HG02840 (cell line): ENCODE measurements at regions not wholly inside any gene's neighbourhood (a gene's known extent, or its start where the extent isn't known, plus 50 kb on each side); places are given as distances from the start of the nearest gene placed in this dataset.
"Not testable (repeated sequence)": the region's sequence is repeated elsewhere in the genome, so short reads cannot be mapped to it uniquely, and the experiment has no call there.

Experiments used
- ATAC-seq: cut with Tn5 transposase; IDR thresholded peaks from one replicate; pipeline ENCODE4 v1.9.1; 2021; ENCODE audit warnings: mild to moderate bottlenecking, moderate library complexity, moderate number of reproducible peaks; ENCODE audit not compliant: unreplicated experiment, low FRiP score

DNA sequence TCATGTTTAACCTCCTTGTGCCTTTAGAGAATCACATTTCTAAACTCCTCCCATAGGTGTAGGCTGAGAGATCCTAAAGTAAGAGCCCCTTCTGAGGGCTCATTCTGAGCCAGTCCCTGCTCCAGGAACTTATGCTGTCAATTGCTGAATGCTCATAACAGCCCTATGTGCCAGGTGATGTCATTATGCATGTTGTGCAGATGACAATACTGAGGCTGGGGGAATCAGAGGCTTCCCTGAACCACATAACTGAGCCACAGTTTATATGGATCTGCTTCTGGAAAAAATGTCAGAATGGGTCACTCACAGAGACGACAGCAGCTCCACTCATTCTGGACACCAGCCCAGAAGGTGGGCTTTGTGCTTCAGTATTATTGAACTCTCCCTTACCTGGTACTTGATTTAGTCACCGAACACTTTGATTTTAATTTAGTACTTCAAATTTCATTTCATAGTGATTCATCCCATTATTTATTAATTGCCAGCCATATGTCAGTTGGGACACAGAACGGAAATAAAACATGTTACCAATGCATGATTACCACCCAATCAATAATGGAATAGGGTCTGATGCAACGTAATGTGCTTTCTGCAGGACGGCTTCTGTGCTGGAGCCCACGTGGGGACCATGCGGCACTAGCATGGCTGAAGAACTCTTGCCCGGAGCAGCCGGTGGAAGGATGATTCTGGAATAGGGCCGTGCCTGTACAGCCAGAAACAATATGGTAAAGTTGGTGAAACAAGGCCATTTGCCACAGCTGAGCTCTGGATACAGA lies 406.3 kb downstream of the IRX1 start:
- ATAC-seq, result no peak

- no peak for ATAC-seq
Observed at GRCh38 chr5:4005335-4005734, 409.7 kb downstream of the IRX1 start.

DNA sequence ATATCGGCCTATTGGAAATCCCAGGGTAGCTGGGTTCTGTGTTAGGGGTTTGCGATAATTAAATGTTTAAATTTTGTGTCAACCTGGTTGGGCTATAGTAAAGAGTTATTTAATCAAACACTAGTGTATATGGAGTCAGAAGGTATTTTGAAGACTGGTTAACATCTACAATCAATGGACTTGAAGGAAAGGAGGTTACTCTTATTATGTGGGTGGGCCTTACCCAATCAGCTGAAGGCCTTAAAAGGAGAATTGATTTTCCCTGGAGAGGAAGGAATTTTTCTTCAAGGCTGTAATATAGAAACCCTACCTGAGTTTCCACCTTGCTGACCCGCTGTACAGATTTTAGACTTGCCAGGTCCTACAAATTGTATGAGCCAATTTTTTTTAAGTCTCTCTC lies 411.4 kb downstream of the IRX1 start:
- ATAC-seq, result no peak

GRCh38 chr5:4011943-4012342 lies 416.3 kb downstream of the IRX1 start:
- ATAC-seq, result no peak

- no peak for ATAC-seq
Observed at GRCh38 chr5:4013106-4013898, 417.7 kb downstream of the IRX1 start.

DNA sequence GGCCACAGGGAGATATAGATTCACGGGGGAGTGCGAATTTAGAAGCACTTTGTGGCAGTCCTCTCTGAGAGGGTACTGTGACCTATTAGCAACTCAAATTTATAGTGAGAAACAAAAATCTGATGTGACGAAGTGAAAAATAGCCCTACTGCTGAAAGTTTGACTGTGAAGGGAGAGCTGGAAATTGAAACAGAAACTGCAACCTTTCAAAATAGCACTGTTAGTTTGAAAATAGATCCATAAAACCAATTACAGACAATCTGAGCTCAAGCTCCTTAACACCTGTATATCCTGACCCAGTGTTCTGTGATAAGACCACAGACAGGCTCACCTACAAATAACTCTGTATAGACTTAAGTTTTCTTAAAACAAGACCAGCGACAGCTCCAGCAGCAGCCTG lies 420.1 kb downstream of the IRX1 start:
- no peak for ATAC-seq

DNA sequence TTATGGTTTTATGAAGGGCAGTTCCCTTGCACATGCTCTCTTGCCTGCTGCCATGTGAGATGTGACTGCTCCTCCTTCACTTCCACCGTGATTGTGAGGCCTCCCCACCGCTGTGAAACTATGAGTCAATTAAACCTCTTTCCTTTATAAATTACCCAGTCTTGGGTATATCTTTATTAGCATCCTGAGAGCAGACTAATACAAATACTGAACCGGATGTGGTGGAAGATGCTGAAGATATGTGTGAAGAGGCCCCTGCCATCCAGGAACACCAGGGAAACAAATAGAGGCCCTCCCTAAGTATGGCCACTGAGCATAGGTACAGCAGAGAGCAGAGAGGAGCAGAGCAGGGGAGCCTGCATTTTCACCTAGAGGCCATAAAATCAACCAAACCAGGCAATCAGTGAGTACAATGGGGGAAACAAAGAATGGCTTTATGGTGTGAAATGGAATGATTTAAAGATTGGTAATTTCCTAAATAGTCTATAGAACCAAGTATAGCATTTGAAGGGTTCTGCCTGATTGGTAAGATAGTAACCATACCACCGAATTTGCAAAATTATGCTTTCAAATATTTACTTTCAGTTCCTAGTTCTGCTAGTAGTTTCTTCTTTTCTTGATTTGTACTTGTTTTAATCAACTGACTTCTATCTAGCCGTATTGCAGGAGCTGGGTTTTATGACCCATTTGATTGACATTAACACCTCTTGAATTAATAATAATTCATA lies 421.6 kb downstream of the IRX1 start:
- ATAC-seq, result no peak

- no peak for ATAC-seq
Observed at GRCh38 chr5:4018007-4018406, 422.4 kb downstream of the IRX1 start.

GRCh38 chr5:4019009-4019769 lies 423.6 kb downstream of the IRX1 start:
- ATAC-seq, result no peak

- no peak for ATAC-seq
Observed at GRCh38 chr5:4019841-4020240, 424.2 kb downstream of the IRX1 start.

DNA sequence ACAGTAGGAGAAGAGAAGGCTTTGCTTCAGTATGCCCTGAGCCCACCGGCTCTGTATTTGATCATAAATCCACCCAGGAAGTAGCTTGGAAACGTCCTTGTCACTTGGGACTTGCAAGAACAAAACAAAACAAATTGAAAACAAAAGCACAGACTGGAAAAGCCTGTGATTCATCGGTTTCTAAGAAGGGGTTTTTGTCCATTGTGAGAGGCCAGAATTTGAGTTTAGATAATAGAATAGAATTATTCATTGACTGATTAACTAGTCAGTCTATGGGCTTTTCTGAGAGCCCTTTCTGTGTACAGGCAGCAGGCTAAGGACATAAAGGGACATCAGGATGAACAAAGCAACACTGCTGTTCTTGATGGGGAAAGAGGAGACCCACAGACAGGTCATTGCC lies 424.8 kb downstream of the IRX1 start:
- no peak for ATAC-seq

- no peak for ATAC-seq
Observed at GRCh38 chr5:4022056-4022670, 426.5 kb downstream of the IRX1 start.

DNA sequence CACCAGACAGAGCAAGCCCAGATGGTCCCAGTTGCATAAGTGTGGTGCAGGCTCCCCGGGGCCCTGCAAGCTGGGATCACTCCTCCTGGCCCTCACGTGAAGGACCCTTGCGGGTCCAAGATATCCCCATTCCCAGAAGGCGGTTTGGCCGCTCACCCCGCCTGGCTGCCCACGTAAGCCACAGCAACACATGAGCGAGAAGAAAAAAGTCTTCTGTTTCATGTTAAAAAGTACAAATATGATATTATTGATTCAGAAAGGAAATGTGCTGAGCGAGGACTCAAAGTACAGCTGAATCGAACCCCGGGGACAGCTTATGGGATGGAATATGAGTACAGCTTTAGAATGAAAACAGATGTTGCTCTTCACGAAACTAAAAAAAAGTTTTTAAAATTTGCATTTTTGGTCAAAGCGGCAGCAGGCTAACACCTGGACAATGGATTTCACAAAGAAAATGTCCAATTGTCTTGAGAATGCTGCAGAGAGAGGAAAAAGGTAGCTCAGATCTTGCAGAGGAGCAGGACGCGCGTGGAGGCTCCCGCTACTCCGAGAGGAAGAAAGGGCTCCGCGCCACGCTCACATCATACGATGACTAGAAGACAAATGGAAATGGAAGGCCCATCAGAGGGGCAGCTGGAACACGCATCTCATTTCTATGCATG lies 427.6 kb downstream of the IRX1 start:
- ATAC-seq, result no peak

DNA sequence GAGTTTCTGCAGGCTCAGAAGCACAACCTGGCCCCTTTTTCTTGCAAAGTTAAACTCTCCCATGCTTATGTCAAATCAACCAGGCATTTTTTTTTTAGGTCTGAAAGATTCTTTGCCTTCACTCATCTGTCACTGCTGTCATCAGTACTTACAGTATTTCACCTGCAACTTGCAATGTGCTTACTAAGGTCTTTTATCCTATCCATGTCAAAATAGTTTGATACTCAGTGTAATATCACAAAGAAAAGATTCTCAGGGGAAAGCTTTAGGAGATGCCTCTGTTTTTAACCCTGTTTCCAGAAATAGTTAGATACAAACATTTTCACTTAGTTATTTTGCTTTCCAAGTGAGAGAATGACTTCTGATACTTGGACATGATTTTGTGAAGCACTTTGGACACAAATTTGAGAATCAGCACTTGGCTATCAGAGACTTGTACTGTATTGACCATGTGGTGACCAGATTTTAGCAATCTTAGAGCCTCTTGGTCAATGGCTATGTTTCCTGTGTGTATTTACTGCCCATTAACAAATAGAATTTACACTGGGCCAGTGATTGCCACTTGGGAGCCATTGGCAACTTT lies 428.2 kb downstream of the IRX1 start:
- no peak for ATAC-seq

GRCh38 chr5:4027088-4027734 lies 431.6 kb downstream of the IRX1 start:
- ATAC-seq, result no peak

DNA sequence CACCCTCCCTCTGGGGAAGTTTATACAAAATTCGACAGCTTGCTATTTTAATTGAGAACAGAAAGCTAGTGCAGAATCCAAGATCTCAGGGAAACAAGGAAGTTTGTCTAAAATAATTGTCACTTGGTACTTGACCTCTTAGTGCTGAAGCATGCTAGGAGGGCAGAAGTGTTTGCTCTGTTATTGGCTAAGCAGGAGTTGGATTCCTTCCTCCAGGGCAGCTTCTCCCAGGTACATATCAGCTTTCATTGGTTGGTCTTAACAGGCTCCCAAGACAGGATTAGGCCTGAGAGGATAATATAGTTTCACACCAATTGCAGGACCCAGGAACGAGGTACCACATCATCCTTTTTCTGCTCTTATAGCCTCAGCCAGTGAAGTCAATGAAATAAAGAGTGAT lies 432.8 kb downstream of the IRX1 start:
- no peak for ATAC-seq

DNA sequence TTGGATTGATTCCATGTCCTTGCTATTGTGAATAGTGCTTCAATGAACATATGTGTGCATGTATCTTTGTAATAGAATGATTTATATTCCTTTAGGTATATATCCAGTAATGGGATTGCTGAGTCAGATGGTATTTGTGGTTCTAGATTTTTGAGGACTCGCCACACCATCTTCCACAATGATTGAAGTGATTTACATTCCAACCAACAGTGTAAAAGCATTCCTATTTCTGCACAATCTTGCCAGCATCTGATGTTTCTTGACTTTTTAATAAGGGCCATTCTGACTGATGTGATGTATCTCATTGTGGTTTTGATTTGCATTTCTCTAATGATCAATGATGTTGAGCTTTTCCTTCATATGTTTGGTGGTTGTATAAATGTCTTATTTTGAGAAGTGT lies 437.9 kb downstream of the IRX1 start:
- ATAC-seq, result not testable (repeated sequence)

GRCh38 chr5:4036861-4037260 lies 441.2 kb downstream of the IRX1 start:
- ATAC-seq, result no peak

DNA sequence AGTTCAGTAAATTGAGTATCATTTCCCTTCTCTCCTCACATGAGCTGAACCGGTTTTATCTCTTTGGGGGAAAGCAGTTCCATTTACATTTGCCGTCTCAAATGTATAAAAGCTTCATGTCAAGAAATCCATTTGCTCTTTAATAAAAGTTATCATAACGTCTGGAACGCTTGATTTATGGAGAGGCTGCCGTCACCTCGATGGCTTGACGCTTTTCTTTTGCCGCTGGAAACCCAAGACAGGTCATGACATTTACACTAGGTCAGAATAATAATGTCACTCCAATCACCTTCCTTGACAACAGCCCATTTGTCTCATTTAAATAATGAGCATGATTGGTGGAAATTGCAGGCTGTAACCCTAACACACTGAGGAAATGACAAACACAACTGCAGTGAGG lies 443.4 kb downstream of the IRX1 start:
- ATAC-seq, result no peak
